ENCODE measurements at regions not wholly inside any gene's neighbourhood (a gene's known extent, or its start where the extent isn't known, plus 50 kb on each side); places are given as distances from the start of the nearest gene placed in this dataset.

- TF ChIP-seq SIN3A (IDR thresholded peaks at IDR 0.05; ENCODE audit: borderline replicate concordance, insufficient read depth, low read length) (no peak), REST (IDR thresholded peaks at IDR 0.05; ENCODE audit: insufficient read depth in 1 of 2, low read depth in 2 of 2, low read length in 2 of 2) (peak in 1 of 2 experiments; percentile 57; a peak in 2 of 4 replicates)
Measured at GRCh38 chr12:84507956-84508850, 404.4 kb downstream of the SLC6A15 start.

- TF ChIP-seq POLR2AphosphoS5 (IDR thresholded peaks at IDR 0.05; ENCODE audit: low read depth, low read length) (no peak), SIN3A (IDR thresholded peaks at IDR 0.05; ENCODE audit: borderline replicate concordance, insufficient read depth, low read length) (no peak), TAF1 (IDR thresholded peaks at IDR 0.05; ENCODE audit: borderline replicate concordance, insufficient read depth, low read length) (no peak), FOXP2 (optimal IDR thresholded peaks at IDR 0.05; ENCODE audit: borderline replicate concordance, extremely low read depth, extremely low read length, insufficient read depth) (no peak), REST (IDR thresholded peaks at IDR 0.05; ENCODE audit: insufficient read depth in 1 of 2, low read depth in 2 of 2, low read length in 2 of 2) (no peak)
Measured at GRCh38 chr12:84506282-84506681, 406.3 kb downstream of the SLC6A15 start.

- TF ChIP-seq REST (IDR thresholded peaks at IDR 0.05; ENCODE audit: insufficient read depth in 1 of 2, low read depth in 2 of 2, low read length in 2 of 2) (no peak), SIN3A (IDR thresholded peaks at IDR 0.05; ENCODE audit: borderline replicate concordance, insufficient read depth, low read length) (no peak), FOXP2 (optimal IDR thresholded peaks at IDR 0.05; ENCODE audit: borderline replicate concordance, extremely low read depth, extremely low read length, insufficient read depth) (no peak), POLR2AphosphoS5 (IDR thresholded peaks at IDR 0.05; ENCODE audit: low read depth, low read length) (no peak), TAF1 (IDR thresholded peaks at IDR 0.05; ENCODE audit: borderline replicate concordance, insufficient read depth, low read length) (no peak)
Measured at GRCh38 chr12:84502907-84503787, 409.5 kb downstream of the SLC6A15 start.

- TF ChIP-seq SIN3A (IDR thresholded peaks at IDR 0.05; ENCODE audit: borderline replicate concordance, insufficient read depth, low read length) (no peak), FOXP2 (optimal IDR thresholded peaks at IDR 0.05; ENCODE audit: borderline replicate concordance, extremely low read depth, extremely low read length, insufficient read depth) (no peak), REST (IDR thresholded peaks at IDR 0.05; ENCODE audit: insufficient read depth in 1 of 2, low read depth in 2 of 2, low read length in 2 of 2) (no peak), TAF1 (IDR thresholded peaks at IDR 0.05; ENCODE audit: borderline replicate concordance, insufficient read depth, low read length) (no peak), POLR2AphosphoS5 (IDR thresholded peaks at IDR 0.05; ENCODE audit: low read depth, low read length) (no peak)
Measured at GRCh38 chr12:84502180-84502860, 410.3 kb downstream of the SLC6A15 start.

All from PFSK-1 (cell line).